HS-5 (cell line): ENCODE measurements at regions not wholly inside any gene's neighbourhood (a gene's known extent, or its start where the extent isn't known, plus 50 kb on each side); places are given as distances from the start of the nearest gene placed in this dataset.

Experiments used
- DNase-seq: peaks from one replicate; pipeline ENCODE4 v3.0.0-alpha.2; 2012; ENCODE audit warnings: low read depth

- DNase-seq = no peak
Measured at GRCh38 chr15:46251903-46252302, 617.1 kb downstream of the SQOR start.

GRCh38 chr15:46258056-46258455 is 623.2 kb downstream of the SQOR start:
- DNase-seq = no peak

- no peak for DNase-seq
Measured at GRCh38 chr15:46260937-46261336, 626.1 kb downstream of the SQOR start.

DNA sequence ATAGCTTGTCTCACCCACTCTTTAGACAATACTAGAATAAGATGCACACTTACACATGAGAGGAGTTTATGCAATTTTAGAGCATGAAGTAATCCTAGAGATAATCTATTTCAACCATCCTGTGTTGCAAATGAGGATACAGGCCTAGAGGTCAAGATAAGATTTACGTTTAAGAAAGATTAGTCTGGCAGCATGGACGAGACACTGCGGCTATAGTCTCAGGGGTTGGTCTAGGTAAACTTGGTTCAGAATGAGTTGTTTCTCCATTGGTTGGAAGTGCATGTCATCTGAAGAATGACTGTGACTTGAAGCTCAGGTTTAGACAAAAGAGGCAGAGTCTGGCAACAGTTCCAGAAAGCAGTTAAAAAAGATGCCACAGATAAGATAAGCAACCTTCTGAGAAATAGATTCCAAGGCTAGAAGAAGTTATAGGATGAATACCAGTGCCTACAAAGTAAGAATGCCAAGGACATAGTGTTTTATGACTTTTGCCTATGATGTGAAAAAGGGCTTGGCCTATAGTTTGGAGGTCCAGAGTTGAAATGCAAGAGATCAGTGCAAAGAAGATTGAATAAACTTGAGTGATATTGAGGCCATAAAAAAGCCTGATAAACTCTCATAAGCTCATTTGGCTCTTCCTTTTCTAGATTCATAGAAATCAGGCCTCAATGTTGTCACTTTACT is 631.0 kb downstream of the SQOR start:
- no peak for DNase-seq

DNA sequence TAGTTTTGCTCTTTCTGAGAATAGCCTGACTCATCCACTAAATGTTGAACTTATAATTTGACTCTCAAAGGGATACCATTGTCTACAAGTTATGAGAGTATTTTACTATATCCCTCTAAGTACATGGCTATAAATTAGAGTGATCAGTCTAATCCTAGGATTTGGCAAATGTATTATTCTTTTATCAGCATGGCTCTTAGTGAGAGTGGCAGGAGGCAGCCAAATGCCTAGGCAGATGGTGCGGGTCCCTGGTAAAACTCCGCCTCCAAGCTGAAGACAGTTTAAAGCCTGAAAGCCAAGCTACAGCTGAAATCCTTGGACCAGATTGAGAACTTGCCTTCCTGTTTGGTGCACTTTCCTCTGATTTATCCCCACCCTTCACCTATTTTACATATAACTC is 631.8 kb downstream of the SQOR start:
- DNase-seq = no peak

DNA sequence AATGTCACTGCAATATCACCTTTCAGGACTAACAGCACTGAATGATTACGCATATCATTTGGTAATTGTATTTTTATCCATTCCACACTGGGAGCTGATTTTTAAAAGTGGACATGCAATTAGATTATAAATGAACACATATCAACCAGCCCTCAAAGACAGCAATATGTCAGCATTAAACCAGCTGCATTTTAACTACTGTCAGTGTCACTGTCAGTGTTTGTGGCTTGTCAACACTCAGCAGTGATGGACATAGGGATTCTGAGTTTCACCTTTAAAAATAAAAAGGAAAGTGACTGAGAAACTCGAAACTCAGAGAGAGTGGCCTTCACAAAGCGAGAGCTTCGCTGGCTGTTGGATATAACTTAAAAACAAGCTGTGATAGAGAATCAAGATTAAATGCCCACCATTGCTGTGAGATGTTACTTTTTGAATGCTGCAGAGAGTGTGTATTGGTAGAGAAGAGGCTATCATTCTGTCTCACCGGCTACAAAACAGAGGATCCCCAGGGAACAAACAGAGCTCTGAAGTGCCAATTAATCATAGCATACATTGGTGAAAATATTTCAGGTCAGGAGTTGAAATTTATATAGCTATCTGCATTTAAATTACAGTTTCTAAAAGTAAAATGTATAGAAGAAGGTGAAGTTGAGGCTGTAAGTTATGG is 635.8 kb downstream of the SQOR start:
- DNase-seq = no peak

DNA sequence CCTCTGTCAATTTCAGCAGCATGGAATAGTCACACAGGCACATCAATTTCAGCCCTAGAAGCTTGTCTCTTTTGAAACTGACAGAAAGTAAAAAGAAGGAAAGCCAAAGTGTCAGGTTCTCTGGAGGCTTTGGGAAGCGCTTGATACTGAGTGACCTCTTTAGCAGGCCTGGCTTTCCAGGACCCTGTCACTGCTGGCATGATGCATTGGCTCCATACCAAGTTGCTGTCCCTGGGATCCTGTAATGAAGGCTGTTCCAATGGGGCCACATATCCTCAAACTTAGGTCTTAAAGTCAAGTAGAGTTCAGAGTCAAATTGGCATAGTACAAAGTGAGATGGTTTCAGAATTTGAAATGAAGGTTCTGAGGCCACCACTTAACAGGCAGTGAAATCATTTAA is 640.9 kb downstream of the SQOR start:
- no peak for DNase-seq

- DNase-seq = no peak
Measured at GRCh38 chr15:46277451-46277850, 642.6 kb downstream of the SQOR start.

GRCh38 chr15:46278062-46278461 is 643.2 kb downstream of the SQOR start:
- no peak for DNase-seq

- no peak for DNase-seq
Measured at GRCh38 chr15:46278486-46279090, 643.8 kb downstream of the SQOR start.

GRCh38 chr15:46280762-46281542 is 646.1 kb downstream of the SQOR start:
- peak; percentile 13 for DNase-seq

DNA sequence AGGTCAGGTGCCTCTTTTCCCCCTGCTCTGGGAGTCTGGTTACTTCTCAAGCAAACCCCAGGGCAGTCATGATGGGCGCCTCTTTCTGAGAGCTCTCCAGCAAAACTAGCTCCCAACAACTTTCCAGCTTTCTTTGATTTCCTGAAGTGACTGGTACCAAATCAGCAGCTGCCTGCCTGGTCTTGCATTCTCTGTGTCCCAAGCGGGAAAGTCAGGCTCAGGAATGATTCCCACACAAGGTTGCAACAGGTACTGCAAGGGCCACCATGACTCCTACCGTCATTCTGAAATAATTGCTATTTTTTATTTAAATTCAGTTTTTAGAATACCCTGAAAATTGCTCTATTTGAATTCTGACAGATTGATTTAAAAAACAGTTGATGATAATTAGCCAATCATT is 658.7 kb downstream of the SQOR start:
- DNase-seq = no peak

DNA sequence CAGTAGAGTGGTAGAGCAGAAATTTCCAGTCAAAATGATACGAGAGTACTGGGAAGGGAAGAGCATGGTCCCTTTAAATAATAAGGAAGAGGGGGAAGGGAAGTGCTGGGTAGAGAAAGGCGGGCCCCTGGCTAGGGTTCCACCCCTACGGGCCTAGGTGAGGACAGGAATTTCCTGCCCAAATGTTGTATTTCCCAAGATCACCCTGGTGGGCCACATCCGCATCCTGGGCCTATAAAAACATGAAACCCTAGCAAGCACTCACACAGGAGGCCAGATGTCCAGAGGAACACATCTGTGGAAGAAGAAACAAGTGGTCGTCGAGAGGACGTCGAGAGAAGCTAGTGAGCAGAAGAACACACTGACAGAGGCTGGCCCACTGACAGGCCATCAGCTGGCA is 661.2 kb downstream of the SQOR start:
- no peak for DNase-seq

GRCh38 chr15:46296797-46297196 is 662.0 kb downstream of the SQOR start:
- no peak for DNase-seq

- no peak for DNase-seq
Measured at GRCh38 chr15:46297766-46298165, 662.9 kb downstream of the SQOR start.

DNA sequence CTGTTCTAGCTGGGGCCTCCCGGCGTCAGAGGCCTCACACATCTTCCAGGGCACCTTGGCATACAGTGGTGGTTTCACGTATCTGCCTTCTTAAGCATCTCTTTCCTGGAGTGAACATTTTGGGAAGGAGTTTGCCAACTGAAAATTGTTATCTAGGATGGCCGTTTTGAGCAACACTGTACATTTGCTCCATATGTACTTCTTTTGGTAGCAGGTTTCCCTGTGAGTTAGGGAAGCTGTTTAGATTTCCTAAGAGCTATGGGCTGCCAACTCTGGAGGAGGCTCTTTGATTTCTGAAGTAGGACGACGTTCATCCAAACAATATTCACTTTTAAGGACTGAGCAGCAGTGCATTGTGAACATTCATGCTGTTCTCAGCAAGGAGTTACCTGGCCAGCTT is 665.9 kb downstream of the SQOR start:
- DNase-seq = no peak

GRCh38 chr15:46301291-46301690 is 666.5 kb downstream of the SQOR start:
- no peak for DNase-seq

DNA sequence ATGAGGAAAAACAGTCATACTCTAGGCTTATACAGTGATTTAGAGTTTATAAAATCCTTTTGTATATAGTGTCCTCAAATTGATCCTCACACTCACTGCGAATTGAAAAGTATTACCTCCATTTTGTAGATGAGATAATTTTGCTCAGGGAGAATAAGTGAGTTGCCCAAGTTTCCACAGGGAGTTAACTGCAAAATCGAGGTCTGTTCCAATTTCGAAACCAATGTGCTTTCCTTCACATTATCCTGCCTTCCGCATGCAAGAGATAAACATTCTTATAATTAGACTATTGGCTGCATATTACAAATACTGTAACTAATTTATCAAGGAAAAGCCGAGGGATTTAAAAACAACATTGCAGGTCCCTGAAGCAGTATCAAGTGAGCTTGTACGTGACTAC is 667.0 kb downstream of the SQOR start:
- DNase-seq = no peak

GRCh38 chr15:46304321-46304720 is 669.5 kb downstream of the SQOR start:
- DNase-seq = no peak

DNA sequence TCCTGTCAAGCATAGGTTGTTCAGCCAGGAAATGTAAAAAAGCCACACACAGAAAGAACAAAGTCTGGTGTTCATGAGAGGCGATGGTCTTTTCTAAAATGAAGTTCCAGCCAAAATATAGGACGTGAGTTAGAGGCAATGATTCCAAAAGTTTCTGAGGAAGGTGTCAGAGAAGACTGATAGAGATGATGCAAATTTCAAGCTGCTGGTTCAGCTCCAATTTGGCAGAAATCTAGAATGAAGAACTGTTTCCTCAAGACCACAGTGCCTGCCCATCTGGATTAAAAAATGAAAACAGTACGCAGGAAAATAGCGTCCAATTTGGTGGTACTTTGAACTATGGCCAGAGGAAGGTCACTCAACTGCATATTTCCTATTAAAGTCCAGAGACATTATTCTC is 672.9 kb downstream of the SQOR start:
- DNase-seq = no peak

DNA sequence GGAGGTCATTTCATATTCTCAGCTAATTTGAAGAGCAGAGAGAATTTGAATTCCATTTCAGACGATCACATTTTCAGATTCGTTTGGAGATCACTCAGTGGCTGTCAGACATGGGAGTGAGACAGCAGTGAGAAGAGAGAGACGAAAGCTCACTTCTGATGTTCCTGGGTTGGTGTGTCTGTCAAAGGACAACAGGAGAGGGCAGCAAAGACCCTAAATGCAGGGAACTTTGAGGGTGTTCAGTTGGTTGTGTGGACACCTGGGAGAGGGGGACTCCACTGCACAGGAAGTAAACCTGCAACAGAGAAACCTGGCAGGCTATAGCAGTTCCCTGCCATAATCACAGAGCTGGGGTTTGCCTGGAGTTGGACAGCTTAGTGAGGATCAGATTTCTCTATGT is 675.1 kb downstream of the SQOR start:
- no peak for DNase-seq

DNA sequence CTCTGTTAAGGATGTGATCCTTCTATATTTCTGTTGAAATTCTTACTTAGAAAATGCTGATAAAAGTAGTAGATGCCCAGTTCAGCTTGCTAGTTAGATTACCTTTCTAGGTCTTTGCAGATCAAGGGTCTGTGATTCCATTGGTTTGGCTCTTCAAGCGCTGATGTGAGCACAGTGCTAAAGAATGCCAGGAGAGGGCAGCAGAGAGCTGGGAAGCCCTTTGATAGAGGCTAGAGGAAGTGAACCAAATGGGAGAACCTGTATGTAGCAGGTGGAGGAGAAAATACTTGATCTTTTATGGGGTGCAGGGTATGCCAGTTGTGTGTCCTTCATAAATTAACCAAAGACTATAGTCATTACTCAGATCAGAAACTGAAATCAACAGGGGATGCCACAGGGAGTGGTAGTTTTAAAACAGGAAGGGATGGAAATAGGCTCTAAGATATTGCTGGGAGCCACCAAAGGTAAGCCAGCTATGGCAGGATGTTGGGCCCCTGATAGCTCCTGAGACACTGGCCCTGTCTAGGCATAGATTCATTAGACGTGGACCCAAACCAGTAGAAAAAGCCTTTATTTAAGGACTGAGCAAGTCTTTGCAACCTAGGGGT is 677.4 kb downstream of the SQOR start:
- DNase-seq = peak; percentile 39
